Activated B cell treated with CpG ODN at 0.5 μM for 24 hours (primary cell): ENCODE measurements at regions not wholly inside any gene's neighbourhood (a gene's known extent, or its start where the extent isn't known, plus 50 kb on each side); places are given as distances from the start of the nearest gene placed in this dataset.

Source experiments
- ATAC-seq: fragments of 200-7000 bp; cut with Tn5 transposase; one replicate; pipeline ENCODE4 v1.10.0; 2021; ENCODE audit warnings: low read depth, mild to moderate bottlenecking, moderate library complexity
- CTCF ChIA-PET: fragments of 350-600 bp; sonication (Branson Sonifier 250); formaldehyde crosslinking; loops from one replicate; lab custom pipeline; 2021; ENCODE audit warnings: antibody characterized with exemption; lab: Charles Lee
- POLR2A ChIA-PET: fragments of 350-600 bp; sonication (Branson Sonifier 250); formaldehyde crosslinking; loops from one replicate; lab custom pipeline; 2021; ENCODE audit warnings: antibody characterized with exemption; lab: Charles Lee
- DNase-seq: peaks from one replicate; pipeline ENCODE4 v3.0.0; 2022
- H3K27ac Mint-ChIP-seq: one replicate; pipeline ENCODE4 v1.8.0; 2020; ENCODE audit warnings: mixed read lengths
- H3K27me3 Mint-ChIP-seq: one replicate; pipeline ENCODE4 v1.8.0; 2021; ENCODE audit warnings: mixed read lengths
- H3K36me3 Mint-ChIP-seq: one replicate; pipeline ENCODE4 v1.8.0; 2021; ENCODE audit warnings: low read depth, mixed read lengths
- H3K4me1 Mint-ChIP-seq: one replicate; pipeline ENCODE4 v1.8.0; 2021; ENCODE audit warnings: mixed read lengths
- H3K4me3 Mint-ChIP-seq: one replicate; pipeline ENCODE4 v1.8.0; 2020; ENCODE audit warnings: mild to moderate bottlenecking, mixed read lengths
- H3K9me3 Mint-ChIP-seq: one replicate; pipeline ENCODE4 v1.8.0; 2020; ENCODE audit warnings: mixed read lengths
- intact Hi-C: fragments of 100-400 bp; cut with micrococcal nuclease; formaldehyde crosslinking; loops from one replicate; pipeline ENCODE4 v1.15.1; 2024
- TF ChIP-seq, protein P1 (sequence below): fragments of 200-600 bp; IDR thresholded peaks from one replicate; pipeline ENCODE4 v1.8.0; 2022; ENCODE audit warnings: antibody characterized with exemption, mild to moderate bottlenecking

DNA sequence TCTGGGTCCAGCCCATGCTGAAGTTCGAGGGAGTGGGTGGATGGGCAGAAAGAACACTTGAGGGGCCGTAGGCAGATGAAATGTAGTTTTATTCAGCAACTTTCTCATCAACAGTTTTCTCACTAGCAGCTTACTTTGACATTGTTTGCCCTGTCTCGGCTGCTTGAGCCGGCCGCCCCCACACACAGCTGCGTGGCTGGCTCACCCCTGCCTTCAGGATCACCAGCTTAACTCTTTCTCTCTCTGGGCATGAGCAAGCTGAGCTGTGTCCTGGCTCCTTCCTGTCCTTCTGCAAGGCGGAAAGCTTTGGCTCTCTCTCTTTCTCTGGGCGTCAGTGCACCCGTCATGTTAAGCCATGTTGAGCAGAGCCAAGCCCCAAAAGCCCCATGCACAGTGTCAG is 104.4 kb upstream of the GNG12 start:
- POLR2A ChIA-PET: no interaction called here
- H3K9me3 Mint-ChIP-seq: no peaks in the 10 kb centered on the region
- TF ChIP-seq, protein P1, sequence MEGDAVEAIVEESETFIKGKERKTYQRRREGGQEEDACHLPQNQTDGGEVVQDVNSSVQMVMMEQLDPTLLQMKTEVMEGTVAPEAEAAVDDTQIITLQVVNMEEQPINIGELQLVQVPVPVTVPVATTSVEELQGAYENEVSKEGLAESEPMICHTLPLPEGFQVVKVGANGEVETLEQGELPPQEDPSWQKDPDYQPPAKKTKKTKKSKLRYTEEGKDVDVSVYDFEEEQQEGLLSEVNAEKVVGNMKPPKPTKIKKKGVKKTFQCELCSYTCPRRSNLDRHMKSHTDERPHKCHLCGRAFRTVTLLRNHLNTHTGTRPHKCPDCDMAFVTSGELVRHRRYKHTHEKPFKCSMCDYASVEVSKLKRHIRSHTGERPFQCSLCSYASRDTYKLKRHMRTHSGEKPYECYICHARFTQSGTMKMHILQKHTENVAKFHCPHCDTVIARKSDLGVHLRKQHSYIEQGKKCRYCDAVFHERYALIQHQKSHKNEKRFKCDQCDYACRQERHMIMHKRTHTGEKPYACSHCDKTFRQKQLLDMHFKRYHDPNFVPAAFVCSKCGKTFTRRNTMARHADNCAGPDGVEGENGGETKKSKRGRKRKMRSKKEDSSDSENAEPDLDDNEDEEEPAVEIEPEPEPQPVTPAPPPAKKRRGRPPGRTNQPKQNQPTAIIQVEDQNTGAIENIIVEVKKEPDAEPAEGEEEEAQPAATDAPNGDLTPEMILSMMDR: no peak
- H3K4me1 Mint-ChIP-seq: no peaks in the 10 kb centered on the region
- no peak overlapping the region for H3K27ac Mint-ChIP-seq
- CTCF ChIA-PET: no interaction called here
- intact Hi-C loops: no loop called here
- ATAC-seq (no peak), DNase-seq (no peak)
- H3K27me3 Mint-ChIP-seq: no peaks in the 10 kb centered on the region
- H3K4me3 Mint-ChIP-seq: no peak overlapping the region
- H3K36me3 Mint-ChIP-seq: no peaks in the 10 kb centered on the region

- Mint-ChIP-seq H3K27me3 (no peaks in the 10 kb centered on the region), H3K4me3 (no peak overlapping the region), H3K36me3 (no peaks in the 10 kb centered on the region), H3K27ac (no peak overlapping the region), H3K4me1 (no peaks in the 10 kb centered on the region), H3K9me3 (no peaks in the 10 kb centered on the region)
- DNase-seq (no peak), ATAC-seq (no peak)
- ChIA-PET CTCF (no interaction called here), POLR2A (no interaction called here)
- TF ChIP-seq, protein P1: no peak
- intact Hi-C loops: no loop called here
Observed at GRCh38 chr1:67937010-67937409, 103.7 kb upstream of the GNG12 start.

DNA sequence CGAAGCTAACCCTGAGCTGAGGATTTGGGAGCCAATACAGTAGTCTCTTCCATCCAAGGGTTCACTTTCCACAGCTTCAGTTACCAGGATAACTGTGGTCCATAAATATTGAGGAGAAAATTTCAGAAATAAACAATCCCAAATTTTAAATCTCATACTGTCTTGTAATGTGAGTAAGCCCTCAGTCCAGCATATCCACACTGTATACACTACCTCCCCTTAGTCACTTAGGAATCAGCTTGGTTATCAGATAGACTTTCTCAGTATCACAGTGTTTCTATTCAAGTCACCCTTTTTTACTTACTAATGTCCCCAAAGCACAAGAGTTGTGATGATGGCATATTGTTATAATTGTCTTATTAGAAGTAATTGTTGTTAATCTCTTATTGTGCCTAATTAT is 102.3 kb upstream of the GNG12 start:
- TF ChIP-seq, protein P1: no peak
- Mint-ChIP-seq H3K27me3 (no peaks in the 10 kb centered on the region), H3K27ac (no peak overlapping the region), H3K4me1 (no peaks in the 10 kb centered on the region), H3K4me3 (no peak overlapping the region), H3K9me3 (no peaks in the 10 kb centered on the region), H3K36me3 (no peaks in the 10 kb centered on the region)
- POLR2A ChIA-PET: no interaction called here
- no peak for ATAC-seq
- CTCF ChIA-PET: no interaction called here
- DNase-seq: no peak
- intact Hi-C loops: no loop called here

DNA sequence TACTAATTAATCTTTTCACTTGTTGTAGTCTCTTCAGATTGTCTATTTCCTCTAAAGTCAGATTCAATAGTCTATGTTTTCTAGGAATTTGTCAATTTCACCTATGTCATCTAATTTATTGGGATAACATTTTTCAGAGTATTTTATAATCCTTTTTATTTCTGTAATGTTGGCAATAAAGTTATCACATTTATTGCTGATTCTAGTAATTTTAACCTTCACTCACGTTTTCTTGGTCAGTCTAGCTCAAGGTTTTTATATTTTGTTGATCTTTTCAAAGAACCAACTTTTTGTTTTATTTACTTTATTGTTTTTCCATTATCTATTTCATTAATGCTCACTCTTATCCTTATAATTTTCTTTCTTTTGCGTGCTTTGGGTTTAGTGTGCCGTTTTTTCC is 97.9 kb upstream of the GNG12 start:
- TF ChIP-seq, protein P1: no peak
- ATAC-seq (no peak), DNase-seq (no peak)
- intact Hi-C loops: no loop called here
- Mint-ChIP-seq H3K4me3 (no peak overlapping the region), H3K9me3 (no peaks in the 10 kb centered on the region), H3K4me1 (no peaks in the 10 kb centered on the region), H3K27me3 (no peaks in the 10 kb centered on the region), H3K36me3 (no peaks in the 10 kb centered on the region), H3K27ac (no peak overlapping the region)
- ChIA-PET CTCF (no interaction called here), POLR2A (no interaction called here)

DNA sequence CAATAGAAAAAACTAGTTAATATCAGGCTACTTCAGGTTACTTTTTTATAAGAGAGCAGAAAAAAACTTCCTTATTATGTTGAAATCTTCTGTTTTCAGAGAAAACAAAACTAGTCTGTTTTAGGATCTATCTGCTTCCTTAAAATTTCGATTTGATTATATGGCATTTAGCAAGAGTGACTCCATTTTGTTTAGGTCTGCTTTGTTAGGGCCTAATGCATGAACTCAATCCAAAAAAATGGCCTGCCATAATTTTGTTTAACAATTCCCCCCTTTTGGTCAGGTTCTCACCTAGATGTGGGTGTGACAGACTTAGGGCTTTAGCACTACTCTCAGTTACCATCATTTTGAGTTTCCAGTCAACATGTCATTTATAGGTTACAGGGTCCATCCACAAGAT is 89.8 kb upstream of the GNG12 start:
- Mint-ChIP-seq H3K9me3 (no peaks in the 10 kb centered on the region), H3K36me3 (no peaks in the 10 kb centered on the region), H3K4me1 (no peaks in the 10 kb centered on the region), H3K27ac (no peak overlapping the region), H3K4me3 (no peak overlapping the region), H3K27me3 (peaks cover 3% of the 10 kb centered on the region)
- TF ChIP-seq, protein P1: no peak
- DNase-seq: no peak
- CTCF ChIA-PET: no interaction called here
- intact Hi-C loops: no loop called here
- POLR2A ChIA-PET: no interaction called here
- no peak for ATAC-seq
